ENCODE measurements at regions not wholly inside any gene's neighbourhood (a gene's known extent, or its start where the extent isn't known, plus 50 kb on each side); places are given as distances from the start of the nearest gene placed in this dataset.
"Not testable (repeated sequence)": the region's sequence is repeated elsewhere in the genome, so short reads cannot be mapped to it uniquely, and the experiment has no call there.

GRCh38 chr14:106592115-106592852 lies 1065.9 kb downstream of the TMEM121 start:
- TF ChIP-seq CTCF (IDR thresholded peaks at IDR 0.05): peak; percentile 89
- not testable (repeated sequence) for H3K27ac ChIP-seq

GRCh38 chr14:106599209-106599608 lies 1072.8 kb downstream of the TMEM121 start:
- no peak for TF ChIP-seq CTCF (IDR thresholded peaks at IDR 0.05)
- TF ChIP-seq ZFX (IDR thresholded peaks at IDR 0.05; ENCODE audit: borderline replicate concordance): no peak
- no peak overlapping the region for H3K27ac ChIP-seq

GRCh38 chr14:106605548-106606448 lies 1079.4 kb downstream of the TMEM121 start:
- TF ChIP-seq ZFX (IDR thresholded peaks at IDR 0.05; ENCODE audit: borderline replicate concordance): no peak
- peak; percentile 89 for TF ChIP-seq CTCF (IDR thresholded peaks at IDR 0.05)
- no peak overlapping the region for H3K27ac ChIP-seq

- TF ChIP-seq ZFX (IDR thresholded peaks at IDR 0.05; ENCODE audit: borderline replicate concordance) (no peak), CTCF (IDR thresholded peaks at IDR 0.05) (no peak)
Measured at GRCh38 chr14:106606936-106607335, 1080.6 kb downstream of the TMEM121 start.

GRCh38 chr14:106610691-106611090 lies 1084.3 kb downstream of the TMEM121 start:
- no peak for TF ChIP-seq CTCF (IDR thresholded peaks at IDR 0.05)
- no peak for TF ChIP-seq ZFX (IDR thresholded peaks at IDR 0.05; ENCODE audit: borderline replicate concordance)

More at GRCh38 chr14:106606936-106607335, 1080.6 kb downstream of the TMEM121 start:
- no peak overlapping the region for H3K27ac ChIP-seq

GRCh38 chr14:106613256-106613655 lies 1086.9 kb downstream of the TMEM121 start:
- H3K27ac ChIP-seq: no peak overlapping the region
- TF ChIP-seq CTCF (IDR thresholded peaks at IDR 0.05): no peak
- no peak for TF ChIP-seq ZFX (IDR thresholded peaks at IDR 0.05; ENCODE audit: borderline replicate concordance)

More at GRCh38 chr14:106610691-106611090, 1084.3 kb downstream of the TMEM121 start:
- H3K27ac ChIP-seq: no peak overlapping the region

All from 22Rv1 (cell line).